22Rv1 (cell line): ENCODE measurements at regions not wholly inside any gene's neighbourhood (a gene's known extent, or its start where the extent isn't known, plus 50 kb on each side); places are given as distances from the start of the nearest gene placed in this dataset.

Source experiments
- H3K27ac ChIP-seq: fragments of 450-650 bp; 2 replicates; pipeline ENCODE4 v1.5.1; 2017
- CTCF ChIP-seq: fragments of 450-650 bp; IDR thresholded peaks from 2 replicates; pipeline ENCODE4 v1.5.1; 2017; ENCODE audit warnings: mild to moderate bottlenecking
- ZFX ChIP-seq: fragments of 450-650 bp; IDR thresholded peaks from 2 replicates; pipeline ENCODE4 v1.6.1; 2017; ENCODE audit warnings: antibody characterized with exemption, borderline replicate concordance

- peak overlapping the region; percentile 76 for H3K27ac ChIP-seq
- TF ChIP-seq CTCF = no peak
- TF ChIP-seq ZFX = no peak
Observed at GRCh38 chr21:16193496-16194094, 463.8 kb downstream of the USP25 start.

GRCh38 chr21:16194095-16194787, 464.5 kb downstream of the USP25 start:
- TF ChIP-seq ZFX (no peak), CTCF (peak; percentile 50)
- peak overlapping the region; percentile 76 for H3K27ac ChIP-seq

- TF ChIP-seq CTCF = no peak
- TF ChIP-seq ZFX = no peak
- peak overlapping the region; percentile 76 for H3K27ac ChIP-seq
Observed at GRCh38 chr21:16194788-16195537, 465.2 kb downstream of the USP25 start.

- peak overlapping the region; percentile 76 for H3K27ac ChIP-seq
- no peak for TF ChIP-seq CTCF
- TF ChIP-seq ZFX = no peak
Observed at GRCh38 chr21:16195538-16195910, 465.7 kb downstream of the USP25 start.

GRCh38 chr21:16196001-16196400, 466.2 kb downstream of the USP25 start:
- no peak for TF ChIP-seq ZFX
- no peak for TF ChIP-seq CTCF
- H3K27ac ChIP-seq = peak overlapping the region; percentile 76

GRCh38 chr21:16198546-16198945, 468.8 kb downstream of the USP25 start:
- no peak for TF ChIP-seq CTCF
- TF ChIP-seq ZFX = no peak
- H3K27ac ChIP-seq = no peak overlapping the region

GRCh38 chr21:16199539-16199938, 469.8 kb downstream of the USP25 start:
- H3K27ac ChIP-seq = no peak overlapping the region
- no peak for TF ChIP-seq CTCF
- TF ChIP-seq ZFX = no peak
